HG03342 (cell line): ENCODE measurements at regions not wholly inside any gene's neighbourhood (a gene's known extent, or its start where the extent isn't known, plus 50 kb on each side); places are given as distances from the start of the nearest gene placed in this dataset.

Experiments used
- ATAC-seq: cut with Tn5 transposase; IDR thresholded peaks from one replicate; pipeline ENCODE4 v1.9.1; 2021; ENCODE audit warnings: mild to moderate bottlenecking, moderate library complexity; ENCODE audit not compliant: unreplicated experiment

- ATAC-seq: no peak
Measured at GRCh38 chr5:73267766-73268435, 94.9 kb downstream of the TMEM174 start.

- no peak for ATAC-seq
Measured at GRCh38 chr5:73266925-73267765, 94.2 kb downstream of the TMEM174 start.

- ATAC-seq: no peak
Measured at GRCh38 chr5:73266176-73266738, 93.3 kb downstream of the TMEM174 start.

GRCh38 chr5:73265641-73266040 lies 92.6 kb downstream of the TMEM174 start:
- no peak for ATAC-seq

GRCh38 chr5:73264631-73265030 lies 91.6 kb downstream of the TMEM174 start:
- no peak for ATAC-seq

GRCh38 chr5:73263001-73263710 lies 90.2 kb downstream of the TMEM174 start:
- no peak for ATAC-seq

GRCh38 chr5:73256862-73257261 lies 83.9 kb downstream of the TMEM174 start:
- ATAC-seq: no peak

GRCh38 chr5:73256462-73256861 lies 83.5 kb downstream of the TMEM174 start:
- ATAC-seq: no peak

- no peak for ATAC-seq
Measured at GRCh38 chr5:73256012-73256411, 83.0 kb downstream of the TMEM174 start.

- ATAC-seq: no peak
Measured at GRCh38 chr5:73254642-73255041, 81.6 kb downstream of the TMEM174 start.

GRCh38 chr5:73253047-73253660 lies 80.2 kb downstream of the TMEM174 start:
- no peak for ATAC-seq

- ATAC-seq: no peak
Measured at GRCh38 chr5:73250645-73251044, 77.7 kb downstream of the TMEM174 start.

GRCh38 chr5:73242735-73243134 lies 69.7 kb downstream of the TMEM174 start:
- no peak for ATAC-seq

- ATAC-seq: no peak
Measured at GRCh38 chr5:73238873-73239272, 65.9 kb downstream of the TMEM174 start.

- no peak for ATAC-seq
Measured at GRCh38 chr5:73236541-73237128, 63.6 kb downstream of the TMEM174 start.

- no peak for ATAC-seq
Measured at GRCh38 chr5:73234204-73234555, 61.2 kb downstream of the TMEM174 start.

- no peak for ATAC-seq
Measured at GRCh38 chr5:73233461-73234203, 60.6 kb downstream of the TMEM174 start.

GRCh38 chr5:73233053-73233460 lies 60.1 kb downstream of the TMEM174 start:
- no peak for ATAC-seq

- no peak for ATAC-seq
Measured at GRCh38 chr5:73232266-73233041, 59.5 kb downstream of the TMEM174 start.
